Kidney epithelial cell (primary cell): ENCODE measurements at regions not wholly inside any gene's neighbourhood (a gene's known extent, or its start where the extent isn't known, plus 50 kb on each side); places are given as distances from the start of the nearest gene placed in this dataset.
"Not testable (repeated sequence)": the region's sequence is repeated elsewhere in the genome, so short reads cannot be mapped to it uniquely, and the experiment has no call there.

Source experiments
- DNase-seq: peaks from one replicate; pipeline ENCODE4 v3.0.0-alpha.2; 2010; ENCODE audit warnings: low read depth
- H3K27me3 ChIP-seq: 2 replicates; pipeline ENCODE4 v1.6.0; 2011; ENCODE audit warnings: low read length; ENCODE audit not compliant: control insufficient read depth, insufficient read depth
- H3K36me3 ChIP-seq: 2 replicates; pipeline ENCODE4 v1.5.1; 2011; ENCODE audit warnings: low read length; ENCODE audit not compliant: control insufficient read depth, insufficient read depth
- H3K4me3 ChIP-seq: 2 replicates; pipeline ENCODE4 v1.5.1; 2011; ENCODE audit warnings: low read depth, mild to moderate bottlenecking, control low read depth, low read length
- TF ChIP-seq, protein P1 (sequence below): IDR thresholded peaks from 2 replicates; pipeline ENCODE4 v1.5.1; 2011; ENCODE audit warnings: mild to moderate bottlenecking, moderate library complexity, low read length, control low read depth, inconsistent platforms; ENCODE audit not compliant: insufficient read depth, poor library complexity, severe bottlenecking

DNA sequence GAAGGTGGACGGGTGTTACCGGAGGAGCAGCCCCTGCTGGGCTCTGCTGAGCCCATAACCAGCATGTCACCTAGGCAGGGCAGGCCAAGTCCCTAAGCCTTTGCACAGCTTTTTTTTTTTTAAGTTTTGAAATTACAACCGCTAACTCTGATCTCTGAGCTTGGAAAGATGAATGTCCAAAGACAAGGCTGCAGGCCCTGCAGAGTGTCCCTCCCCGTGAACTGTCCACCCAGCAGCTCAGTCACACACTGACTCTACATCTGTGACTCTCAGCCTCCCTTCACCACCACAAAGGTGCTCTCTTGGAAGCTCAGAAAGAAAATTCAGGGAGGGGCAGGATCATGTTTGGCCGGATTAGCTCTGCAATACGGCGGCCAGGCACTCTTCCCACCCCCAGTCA is 119.0 kb upstream of the PPP1R26 start:
- TF ChIP-seq, protein P1, sequence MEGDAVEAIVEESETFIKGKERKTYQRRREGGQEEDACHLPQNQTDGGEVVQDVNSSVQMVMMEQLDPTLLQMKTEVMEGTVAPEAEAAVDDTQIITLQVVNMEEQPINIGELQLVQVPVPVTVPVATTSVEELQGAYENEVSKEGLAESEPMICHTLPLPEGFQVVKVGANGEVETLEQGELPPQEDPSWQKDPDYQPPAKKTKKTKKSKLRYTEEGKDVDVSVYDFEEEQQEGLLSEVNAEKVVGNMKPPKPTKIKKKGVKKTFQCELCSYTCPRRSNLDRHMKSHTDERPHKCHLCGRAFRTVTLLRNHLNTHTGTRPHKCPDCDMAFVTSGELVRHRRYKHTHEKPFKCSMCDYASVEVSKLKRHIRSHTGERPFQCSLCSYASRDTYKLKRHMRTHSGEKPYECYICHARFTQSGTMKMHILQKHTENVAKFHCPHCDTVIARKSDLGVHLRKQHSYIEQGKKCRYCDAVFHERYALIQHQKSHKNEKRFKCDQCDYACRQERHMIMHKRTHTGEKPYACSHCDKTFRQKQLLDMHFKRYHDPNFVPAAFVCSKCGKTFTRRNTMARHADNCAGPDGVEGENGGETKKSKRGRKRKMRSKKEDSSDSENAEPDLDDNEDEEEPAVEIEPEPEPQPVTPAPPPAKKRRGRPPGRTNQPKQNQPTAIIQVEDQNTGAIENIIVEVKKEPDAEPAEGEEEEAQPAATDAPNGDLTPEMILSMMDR: no peak

DNA sequence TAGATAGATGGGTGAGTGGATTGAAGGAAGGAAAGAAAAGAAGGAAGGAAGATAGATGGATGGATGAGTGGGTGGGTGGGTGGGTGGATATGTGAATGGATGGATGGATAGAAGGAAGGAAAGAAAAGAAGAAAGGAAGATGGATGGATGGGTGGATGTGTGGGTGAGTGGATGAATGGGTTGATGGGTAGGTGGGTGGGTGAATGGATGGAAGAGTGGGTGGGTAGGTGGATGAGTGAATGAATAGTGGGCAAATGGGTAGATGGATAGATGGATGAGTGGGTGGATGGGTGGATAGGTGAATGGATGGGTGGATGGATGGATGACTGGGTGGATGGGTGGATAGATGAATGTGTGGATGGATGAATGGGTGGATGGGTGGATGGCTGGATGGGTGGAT is 117.9 kb upstream of the PPP1R26 start:
- not testable (repeated sequence) for H3K27me3 ChIP-seq, H3K36me3 ChIP-seq, DNase-seq, H3K4me3 ChIP-seq

More for the DNA sequence above, 119.0 kb upstream of the PPP1R26 start:
- no peaks in the 10 kb centered on the region for H3K36me3 ChIP-seq
- no peaks in the 10 kb centered on the region for H3K27me3 ChIP-seq
- DNase-seq: no peak
- H3K4me3 ChIP-seq: no peak overlapping the region

DNA sequence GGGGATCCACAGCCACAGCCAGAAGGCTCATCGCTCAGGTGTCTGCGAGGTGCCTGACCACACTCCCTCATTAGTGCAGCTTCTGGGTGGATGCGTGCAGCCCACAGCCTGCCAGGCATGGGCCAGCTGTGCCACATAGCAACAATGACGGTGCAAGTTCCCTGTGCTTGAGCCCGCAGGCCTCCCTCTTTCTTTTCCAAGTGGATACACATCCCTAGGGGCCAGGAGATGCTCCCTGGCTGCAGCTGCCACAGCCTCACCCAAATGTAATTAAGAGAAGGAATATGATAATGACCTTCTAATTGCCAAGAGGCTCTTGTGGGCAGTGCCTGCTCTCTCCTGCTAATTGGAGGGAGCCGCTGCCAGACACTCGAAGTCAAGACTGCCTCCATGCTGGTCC is 116.0 kb upstream of the PPP1R26 start:
- H3K36me3 ChIP-seq: no peaks in the 10 kb centered on the region
- TF ChIP-seq, protein P1: no peak
- DNase-seq: no peak
- H3K27me3 ChIP-seq: no peaks in the 10 kb centered on the region
- no peak overlapping the region for H3K4me3 ChIP-seq

- Histone ChIP-seq H3K27me3 (no peaks in the 10 kb centered on the region), H3K36me3 (no peaks in the 10 kb centered on the region), H3K4me3 (no peak overlapping the region)
- DNase-seq: no peak
- TF ChIP-seq, protein P1: no peak
Measured at GRCh38 chr9:135365013-135365768, 114.4 kb upstream of the PPP1R26 start.

DNA sequence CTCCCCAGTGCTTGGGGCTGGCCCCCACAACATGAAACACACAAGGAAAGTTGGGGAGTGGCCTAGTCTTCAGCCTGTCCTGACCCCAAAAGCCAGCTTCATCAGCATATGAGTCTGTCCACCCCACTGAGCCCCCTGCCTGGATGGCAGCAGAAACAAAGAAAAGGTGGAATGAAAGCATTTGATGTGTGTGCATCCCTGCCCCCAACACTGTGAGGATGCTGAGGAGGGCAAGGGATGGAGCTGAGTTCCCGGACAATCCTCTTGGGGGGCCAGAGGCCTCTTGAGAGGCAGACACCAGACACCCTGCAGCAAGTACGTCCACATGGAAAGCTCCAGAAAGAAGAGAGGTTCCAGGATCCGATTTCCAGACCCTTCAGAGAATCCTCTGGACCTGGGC is 113.5 kb upstream of the PPP1R26 start:
- Histone ChIP-seq H3K27me3 (no peaks in the 10 kb centered on the region), H3K4me3 (no peak overlapping the region), H3K36me3 (no peaks in the 10 kb centered on the region)
- TF ChIP-seq, protein P1: no peak
- no peak for DNase-seq

DNA sequence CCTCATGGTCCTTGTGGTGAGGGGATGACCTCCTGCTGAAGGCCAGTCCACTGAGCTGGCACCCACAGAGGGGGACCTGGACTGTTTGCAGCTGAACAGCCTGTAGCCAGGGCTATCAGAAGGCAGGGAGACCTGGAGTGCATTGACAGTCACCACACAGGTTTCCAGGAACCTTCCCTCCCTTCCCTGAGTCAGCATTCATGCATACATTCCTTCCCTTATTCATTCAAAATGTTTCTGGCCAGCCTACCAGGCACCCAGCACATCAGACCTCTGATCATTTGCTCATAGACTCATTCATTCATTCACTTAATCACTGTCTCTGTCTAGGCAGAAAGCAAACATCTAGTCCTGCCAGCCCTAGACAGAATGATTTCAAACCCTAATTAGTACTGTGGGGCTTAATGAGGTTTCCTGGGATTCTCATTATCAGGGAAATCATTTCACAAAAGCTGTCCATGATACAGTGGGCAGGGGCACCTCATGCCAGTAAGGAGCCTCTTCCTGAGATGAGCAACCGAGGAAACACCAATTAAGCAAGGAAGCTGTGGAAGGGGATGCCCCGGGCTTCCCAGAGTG is 110.1 kb upstream of the PPP1R26 start:
- no peaks in the 10 kb centered on the region for H3K36me3 ChIP-seq
- no peak overlapping the region for H3K4me3 ChIP-seq
- TF ChIP-seq, protein P1: no peak
- no peaks in the 10 kb centered on the region for H3K27me3 ChIP-seq
- DNase-seq: no peak
